HG02943 (cell line): ENCODE measurements at regions not wholly inside any gene's neighbourhood (a gene's known extent, or its start where the extent isn't known, plus 50 kb on each side); places are given as distances from the start of the nearest gene placed in this dataset.
"Not testable (repeated sequence)": the region's sequence is repeated elsewhere in the genome, so short reads cannot be mapped to it uniquely, and the experiment has no call there.

Experiments
- ATAC-seq: cut with Tn5 transposase; IDR thresholded peaks from one replicate; pipeline ENCODE4 v1.9.1; 2021; ENCODE audit warnings: mild to moderate bottlenecking, low read depth, moderate library complexity; ENCODE audit not compliant: unreplicated experiment

DNA sequence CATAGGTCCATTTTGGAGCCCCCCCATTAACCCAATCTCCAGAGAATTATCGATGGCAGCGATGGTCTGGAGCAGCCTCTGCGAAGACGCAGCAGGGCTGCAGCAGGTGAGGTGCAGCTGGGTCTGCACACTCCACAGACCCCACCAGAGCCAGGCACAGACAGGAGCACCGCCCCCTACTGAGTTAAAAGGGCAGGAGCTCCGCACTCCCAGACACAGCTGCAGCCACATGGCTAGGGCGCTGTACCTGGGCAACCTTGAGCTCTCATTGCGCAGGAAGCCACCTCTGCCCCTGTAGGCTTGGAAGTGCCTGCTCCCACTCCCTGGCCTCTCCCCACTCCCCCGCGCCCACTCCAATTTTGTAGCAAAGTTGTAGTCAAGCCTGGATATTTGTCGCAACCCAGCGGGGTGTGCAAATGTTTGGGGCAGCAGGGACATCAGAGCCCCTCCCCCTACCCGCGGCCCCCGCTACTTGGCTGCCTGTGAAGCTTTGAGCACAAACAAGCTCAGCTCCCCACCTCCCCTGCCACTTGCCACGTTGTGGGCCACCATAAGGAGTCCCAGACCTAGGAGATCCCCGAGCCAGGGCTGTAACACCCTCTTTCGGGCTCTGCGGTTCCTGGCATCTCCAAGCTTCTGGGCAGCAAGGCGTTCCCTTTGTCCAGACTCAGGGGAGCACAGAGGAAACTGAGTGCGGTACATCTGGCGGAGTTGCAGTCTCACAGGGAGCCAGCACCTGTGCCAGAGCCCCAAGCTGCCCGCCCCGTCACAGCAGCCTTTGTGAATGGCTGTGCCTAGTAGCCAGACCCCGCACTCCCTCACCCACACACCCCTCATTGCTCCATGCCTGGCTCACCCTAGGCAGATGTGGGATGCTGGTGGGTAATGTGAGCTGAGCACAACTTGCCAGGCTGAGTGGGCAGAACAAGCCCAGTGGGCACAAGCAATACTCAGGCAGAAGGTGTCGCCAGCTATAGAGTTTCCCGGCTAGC, 949.7 kb upstream of the SLITRK1 start:
- ATAC-seq: no peak

DNA sequence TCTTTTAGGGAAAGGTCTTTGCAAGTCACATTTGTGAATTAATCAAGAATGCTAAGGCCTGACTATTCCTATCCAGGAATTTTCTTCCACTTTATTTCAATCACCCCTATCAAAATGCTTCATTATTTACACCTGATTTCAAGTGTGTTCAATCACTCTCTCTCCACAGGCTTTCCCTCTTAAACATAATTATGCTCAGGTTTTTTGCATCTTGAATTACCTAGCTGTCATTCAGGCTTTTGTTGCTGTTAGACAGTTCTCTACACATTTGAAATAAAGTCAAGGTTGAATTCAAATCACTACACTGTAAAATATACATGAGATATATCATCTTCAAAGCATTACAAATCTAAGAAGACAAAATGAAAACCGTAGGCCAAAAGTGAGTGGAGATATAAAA, 941.3 kb upstream of the SLITRK1 start:
- no peak for ATAC-seq

DNA sequence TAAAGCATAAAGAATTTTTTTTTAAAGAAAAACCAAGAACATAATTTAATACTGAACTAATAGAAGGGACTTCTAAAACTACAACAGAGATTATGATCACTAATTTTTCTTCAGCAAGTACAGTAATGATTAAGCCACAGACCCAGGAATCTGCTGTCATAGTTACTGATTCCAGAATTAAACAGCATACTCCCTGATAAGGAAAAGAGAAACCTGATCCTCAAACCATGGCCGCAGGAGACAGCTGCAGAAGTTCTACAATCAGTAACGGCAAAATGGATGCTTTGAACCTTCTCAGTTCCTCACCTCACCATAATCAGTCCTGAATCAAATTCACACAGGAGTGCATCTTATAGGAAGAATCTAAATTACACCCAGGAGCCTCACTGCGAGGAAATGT, 939.0 kb upstream of the SLITRK1 start:
- no peak for ATAC-seq

DNA sequence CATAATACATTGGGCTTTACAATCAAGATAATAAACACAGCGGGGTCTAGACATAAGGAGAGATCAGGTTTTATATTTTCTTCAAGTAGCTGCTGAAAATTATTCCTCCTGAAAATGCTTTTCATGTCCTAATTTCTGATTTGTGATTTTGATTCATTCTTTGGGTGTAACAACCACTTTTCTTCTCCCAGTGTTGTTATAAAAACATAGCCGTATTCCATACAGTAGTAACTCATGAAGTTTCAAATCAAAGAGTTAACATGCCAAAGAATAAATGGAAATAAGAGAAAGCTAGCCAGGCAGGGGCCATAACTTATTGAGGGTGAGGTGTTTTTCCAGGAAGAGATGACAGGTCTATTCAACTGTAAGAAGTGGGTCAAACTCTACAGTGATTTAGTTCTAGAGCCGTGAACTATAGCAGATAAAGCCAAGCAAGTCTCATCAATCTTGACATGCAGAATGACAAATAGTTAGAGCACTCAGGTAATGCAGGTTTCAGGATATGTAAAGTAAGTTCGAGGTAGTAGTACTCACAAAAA, 934.4 kb upstream of the SLITRK1 start:
- ATAC-seq: no peak

DNA sequence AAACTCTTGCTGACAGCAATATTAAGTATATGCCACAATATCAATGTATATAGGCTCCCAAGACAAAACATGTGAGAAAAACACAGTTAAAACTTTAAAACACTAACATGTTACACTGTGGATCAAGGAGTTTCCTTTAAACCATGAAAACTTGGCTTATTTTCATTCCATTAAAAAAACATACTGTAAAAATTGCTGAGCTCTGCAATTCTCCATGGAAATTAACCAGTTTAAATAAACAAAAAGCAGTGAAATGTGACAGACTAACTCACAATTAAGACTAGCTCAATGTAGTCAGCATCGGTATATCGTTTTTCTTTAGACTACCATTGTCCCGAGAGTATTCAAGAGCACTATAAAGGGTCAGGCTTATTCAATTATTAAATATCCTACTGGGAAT, 930.5 kb upstream of the SLITRK1 start:
- ATAC-seq: no peak

DNA sequence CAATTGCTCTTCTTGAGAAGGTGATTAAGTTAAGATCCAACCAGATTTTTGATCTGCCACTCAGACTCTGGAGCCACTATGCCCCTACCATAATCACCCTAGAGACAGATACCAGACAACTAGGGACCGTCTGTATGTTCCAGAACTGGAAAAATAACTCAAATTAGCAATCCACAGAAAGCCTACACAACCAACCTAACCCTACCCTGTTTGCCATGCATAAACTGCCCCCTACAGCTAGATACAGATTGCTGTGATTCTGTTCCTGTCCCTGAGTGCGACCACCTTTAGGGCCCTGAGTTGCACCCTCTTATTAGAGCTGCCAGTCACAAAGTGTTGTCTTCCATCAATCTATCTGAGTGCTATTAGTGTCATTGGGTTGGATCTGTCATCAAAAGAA, 929.8 kb upstream of the SLITRK1 start:
- ATAC-seq: no peak

DNA sequence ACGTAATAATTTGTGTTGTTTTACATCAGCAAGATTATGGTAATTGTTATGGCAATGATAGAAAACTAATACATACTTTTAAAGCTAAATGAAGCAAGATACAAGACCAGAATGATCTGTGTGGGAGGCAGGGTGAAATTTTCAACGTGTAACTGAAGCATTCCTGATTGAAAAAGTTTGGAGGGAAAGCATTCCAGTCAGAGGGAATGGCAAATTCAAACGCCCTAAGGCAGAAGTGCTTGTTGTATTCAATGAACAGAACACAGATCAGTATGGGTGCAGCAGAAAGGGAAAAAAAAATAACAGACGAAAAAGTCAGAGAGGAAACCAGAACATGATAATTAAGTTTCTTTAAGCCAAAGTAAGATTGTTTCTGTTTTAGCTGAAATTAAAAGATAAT, 928.5 kb upstream of the SLITRK1 start:
- ATAC-seq: no peak

DNA sequence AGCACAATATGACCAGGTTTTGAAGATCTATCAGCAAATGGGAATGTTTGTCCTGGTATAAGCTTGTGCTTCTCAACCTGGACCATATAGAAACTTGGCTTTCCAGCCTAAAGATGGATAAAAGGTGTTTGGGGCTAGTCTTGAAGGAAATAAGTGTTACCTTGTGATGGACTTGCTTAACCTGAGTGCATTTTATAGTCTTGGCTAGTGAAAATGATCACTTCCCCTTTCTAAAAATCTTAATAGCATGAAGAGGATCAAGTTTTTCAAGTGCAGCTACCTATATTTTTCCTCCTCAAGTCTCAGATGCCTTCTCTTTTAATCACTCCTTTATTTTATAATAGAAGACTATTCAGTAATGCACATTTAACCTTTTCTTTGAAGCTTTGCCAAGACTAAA, 919.8 kb upstream of the SLITRK1 start:
- no peak for ATAC-seq

DNA sequence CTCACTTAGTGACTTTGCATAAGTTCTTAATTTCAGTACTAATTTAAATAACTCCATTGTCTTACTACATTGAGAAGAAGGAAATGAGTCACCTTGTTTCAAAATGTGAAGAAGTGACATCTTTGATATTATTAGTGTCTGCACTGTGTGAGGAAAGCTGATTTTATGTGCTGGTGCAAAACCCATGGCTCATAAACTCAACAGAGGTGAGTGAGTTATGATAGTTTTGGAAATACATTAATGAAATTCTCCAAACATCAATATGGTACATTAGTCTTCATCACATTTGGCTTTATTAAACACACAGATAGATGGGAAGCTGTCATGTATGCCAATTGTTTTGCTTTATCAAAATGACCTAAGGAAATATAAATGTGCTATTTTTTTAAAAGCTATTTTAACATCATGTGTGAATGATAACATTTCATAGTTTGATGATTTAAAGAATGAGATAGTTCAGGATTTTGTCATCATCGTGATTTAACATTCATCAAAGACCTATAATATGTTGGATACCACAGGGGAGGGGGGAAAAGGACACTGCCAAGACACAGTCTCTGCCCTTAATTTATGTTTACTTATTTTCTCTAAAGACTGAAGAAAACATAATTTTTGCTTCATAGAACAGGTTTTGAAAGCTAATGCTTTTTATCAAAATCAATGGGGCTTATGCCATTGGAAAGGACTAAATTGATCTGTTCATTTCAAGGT, 902.3 kb upstream of the SLITRK1 start:
- no peak for ATAC-seq

DNA sequence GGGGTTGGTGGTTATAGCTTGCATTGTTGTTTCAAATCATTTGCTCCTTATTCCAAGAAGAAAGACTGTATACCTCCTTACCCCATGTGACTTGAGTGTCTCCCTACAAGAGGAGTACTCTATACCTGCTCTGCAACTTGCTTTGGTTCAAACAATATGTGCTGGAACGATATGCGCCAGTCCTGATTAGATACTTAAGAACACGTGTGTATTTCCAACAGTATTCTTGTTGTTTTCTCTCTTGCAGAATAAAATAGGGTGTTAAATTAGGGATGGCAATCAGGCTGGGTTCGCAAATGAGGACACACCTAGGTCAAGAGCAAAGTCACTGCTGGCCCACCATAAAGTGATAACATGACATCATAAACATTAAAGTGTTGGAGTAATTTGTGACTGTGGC, 895.0 kb upstream of the SLITRK1 start:
- ATAC-seq: no peak

DNA sequence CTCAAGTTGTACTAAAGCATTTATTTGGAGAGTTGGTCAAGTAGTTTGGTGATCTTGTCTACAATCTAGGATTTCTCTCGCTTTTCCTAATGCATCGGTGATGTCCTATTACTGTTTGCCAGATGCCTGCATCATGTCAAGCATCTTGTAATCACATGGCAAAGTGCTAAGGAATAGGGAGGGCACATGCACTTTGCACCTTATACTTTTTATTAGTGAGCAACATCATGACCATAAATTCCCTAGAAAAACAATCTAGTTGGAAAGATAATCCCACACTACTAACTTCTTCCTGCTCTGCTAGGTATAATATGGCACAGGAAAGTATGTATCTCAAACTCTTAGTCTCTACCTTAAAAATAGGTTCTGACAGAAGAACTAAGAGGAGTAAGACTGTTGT, 894.3 kb upstream of the SLITRK1 start:
- ATAC-seq: no peak

DNA sequence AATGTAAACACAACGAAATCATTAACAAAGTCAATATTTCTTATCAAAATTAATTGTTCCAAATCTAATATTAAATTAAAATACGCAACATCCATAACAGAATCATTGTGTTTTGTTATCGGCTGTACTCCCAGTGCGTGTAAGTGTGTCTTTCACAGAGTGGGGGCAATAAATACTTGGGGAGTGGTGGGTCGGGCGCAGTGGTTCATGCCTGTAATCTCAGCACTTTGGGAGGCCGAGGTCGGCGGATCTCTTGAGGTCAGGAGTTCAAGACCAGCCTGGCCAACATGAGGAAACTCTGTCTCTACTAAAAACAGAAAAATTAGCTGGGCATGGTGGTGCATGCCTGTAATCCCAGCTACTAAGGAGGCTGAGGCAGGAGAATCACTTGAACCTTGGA, 893.6 kb upstream of the SLITRK1 start:
- not testable (repeated sequence) for ATAC-seq

DNA sequence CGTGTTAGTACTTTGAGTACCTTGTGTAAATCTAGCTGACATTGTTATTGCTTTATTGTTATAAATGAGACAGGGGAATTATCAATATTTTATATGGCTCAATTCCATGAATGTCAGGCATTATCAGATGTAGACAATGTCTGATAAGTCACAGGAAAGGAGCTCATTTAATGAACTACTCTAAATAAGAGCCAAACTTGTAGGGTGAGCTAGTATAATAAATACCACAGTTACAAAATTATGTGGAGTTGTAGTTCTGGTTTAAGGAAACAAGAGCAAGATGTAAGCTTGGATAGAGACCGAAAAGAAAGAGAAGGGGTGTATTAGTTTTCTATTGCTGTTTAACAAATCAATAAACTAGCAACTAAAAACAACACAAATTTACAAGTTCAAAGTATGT, 891.8 kb upstream of the SLITRK1 start:
- no peak for ATAC-seq

DNA sequence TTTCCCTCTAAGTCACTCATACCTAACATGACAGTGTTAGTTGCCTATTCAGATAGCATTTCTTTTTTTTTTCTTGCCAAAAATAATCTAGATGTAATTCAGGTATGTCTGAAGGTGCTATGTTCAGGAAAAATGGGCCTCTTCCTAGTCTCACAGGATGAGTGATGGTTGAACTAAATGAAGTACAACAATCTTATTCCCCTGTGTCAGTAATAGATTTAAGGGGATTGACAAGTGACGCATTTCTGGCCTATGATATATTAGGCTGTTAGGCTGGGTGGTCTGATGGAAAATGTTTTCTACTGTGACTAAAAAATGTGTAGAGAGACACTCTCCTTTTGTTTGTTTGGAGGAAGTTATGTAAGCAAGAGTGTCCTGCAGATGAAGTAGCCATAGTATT, 878.7 kb upstream of the SLITRK1 start:
- no peak for ATAC-seq

DNA sequence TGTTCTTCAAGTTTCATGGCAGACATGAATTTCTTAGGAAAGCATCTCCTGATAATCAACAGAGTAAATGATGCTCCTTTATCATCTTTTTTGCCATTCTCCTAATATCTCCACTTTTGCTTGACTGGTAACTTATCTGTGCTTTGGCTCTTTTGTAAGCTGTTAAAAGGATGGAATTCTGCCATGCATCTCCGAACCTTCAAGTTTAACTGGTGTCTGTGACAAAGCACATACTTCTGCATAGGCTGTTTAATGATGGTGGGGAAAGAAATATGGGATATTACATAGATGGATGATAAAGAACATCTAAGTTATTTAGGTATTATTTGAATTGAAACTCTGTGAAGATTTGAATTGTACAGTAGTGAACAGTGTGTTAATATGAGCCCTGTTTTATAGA, 866.9 kb upstream of the SLITRK1 start:
- ATAC-seq: no peak

DNA sequence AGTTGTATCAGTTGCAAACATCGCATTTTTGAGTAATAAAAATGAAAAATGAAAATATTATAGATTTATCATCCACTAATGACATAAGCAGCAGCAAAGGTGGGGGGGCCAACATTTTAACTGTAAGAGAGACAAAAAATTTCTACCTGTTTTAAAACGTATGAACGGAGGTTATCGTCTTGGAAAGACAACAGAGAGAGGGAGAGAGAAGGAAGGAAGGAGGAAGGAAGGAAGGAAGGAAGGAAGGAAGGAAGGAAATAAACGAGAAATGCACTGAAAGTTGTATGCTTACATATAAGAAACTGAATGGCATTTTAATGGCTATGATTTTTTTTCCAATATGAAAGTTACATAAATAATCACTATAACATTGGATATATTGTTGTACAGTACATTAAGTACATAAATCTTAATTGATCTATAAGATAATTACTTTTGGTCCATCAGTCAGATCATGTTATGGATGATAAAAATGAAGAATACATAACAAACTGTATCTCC, 862.8 kb upstream of the SLITRK1 start:
- no peak for ATAC-seq

DNA sequence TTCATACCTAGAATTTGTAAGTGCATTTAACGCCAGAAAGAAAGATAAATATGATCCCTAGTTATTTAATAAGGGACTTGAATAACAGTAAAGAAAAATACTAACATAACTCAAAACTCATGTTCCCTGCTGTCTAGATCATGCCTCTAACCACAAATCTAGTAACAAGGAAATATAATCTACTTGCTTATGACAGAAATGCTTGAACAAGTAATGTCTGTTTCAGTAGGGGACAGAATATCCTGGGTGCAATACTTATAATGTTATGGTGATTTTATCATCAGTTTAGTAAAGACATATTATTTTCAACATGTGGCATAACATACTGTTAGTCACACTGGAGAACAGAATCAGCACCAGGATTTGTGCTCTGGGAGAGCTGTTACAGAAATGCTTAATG, 861.9 kb upstream of the SLITRK1 start:
- ATAC-seq: no peak

DNA sequence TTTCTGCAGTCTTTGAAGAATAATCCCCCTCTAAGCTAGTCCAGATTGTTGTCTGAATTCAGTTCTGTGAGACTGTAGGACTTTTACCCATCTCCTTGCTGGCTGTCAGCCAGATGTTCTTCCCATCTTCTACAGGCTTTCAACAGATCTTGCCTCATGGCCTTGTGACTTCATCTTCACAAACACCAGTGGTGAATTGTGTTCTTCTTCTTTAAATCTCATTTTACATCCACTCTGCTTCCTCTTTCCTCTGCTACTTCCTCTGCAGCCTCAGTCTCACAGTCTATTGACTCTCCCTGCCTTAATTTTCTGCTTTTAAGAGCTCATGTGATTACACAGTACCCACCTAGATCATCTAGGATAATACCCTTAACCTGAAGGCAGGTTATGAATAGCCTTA, 859.0 kb upstream of the SLITRK1 start:
- ATAC-seq: no peak

DNA sequence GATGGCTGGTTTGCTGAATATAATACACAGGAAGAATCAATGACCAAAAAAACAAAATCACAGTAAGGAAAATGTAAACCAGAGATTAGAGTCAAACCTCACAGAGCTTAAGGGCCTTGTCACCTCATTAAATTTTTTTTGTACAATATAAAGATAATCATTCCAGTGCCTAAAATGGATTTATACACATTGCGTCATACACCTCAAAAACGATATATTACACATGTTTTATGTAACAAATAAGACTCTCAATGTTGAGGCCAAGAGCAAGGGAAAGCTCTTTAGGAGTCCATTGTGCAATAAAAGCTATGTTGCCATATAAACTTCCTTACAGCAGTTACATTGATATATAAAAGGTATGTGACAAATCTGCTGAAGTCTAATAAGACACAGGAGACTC, 856.7 kb upstream of the SLITRK1 start:
- no peak for ATAC-seq

DNA sequence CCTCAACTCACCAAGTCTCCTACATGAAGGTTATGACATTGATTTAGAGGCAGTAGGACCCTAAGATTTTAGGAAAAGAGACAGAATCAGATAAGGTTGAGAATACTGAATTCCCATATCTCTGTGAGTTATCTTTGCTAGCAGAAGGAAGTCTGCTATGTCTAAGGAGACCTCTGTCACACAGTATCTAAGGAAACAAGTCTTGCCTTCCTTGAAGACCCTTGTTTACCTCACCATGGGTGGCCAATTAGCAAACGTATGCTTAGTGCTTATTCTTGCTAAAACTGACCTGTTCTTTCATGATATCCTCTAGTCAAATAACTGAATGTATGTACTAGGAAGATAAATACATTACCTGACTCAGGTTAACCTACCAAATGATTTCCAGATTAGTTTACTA, 855.4 kb upstream of the SLITRK1 start:
- no peak for ATAC-seq

DNA sequence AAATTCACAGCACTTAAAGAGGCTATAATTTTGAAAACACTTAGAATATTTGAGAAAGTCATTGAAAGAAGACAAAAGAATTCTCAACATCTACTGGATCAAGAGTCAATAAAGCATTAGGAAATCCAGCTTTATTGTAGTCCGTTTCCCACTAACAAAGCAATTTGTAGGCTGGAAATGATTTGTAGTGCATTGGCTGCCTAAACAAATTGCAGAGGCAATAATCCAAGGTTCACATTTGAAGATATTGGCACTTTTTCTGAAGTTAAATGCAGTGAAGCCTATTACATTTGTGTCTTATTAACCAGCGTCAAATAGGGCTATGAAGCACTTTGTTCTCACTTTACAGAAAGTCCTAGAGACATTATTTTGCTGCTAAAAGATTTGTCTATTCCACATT, 848.1 kb upstream of the SLITRK1 start:
- ATAC-seq: no peak
